ENCODE measurements at regions not wholly inside any gene's neighbourhood (a gene's known extent, or its start where the extent isn't known, plus 50 kb on each side); places are given as distances from the start of the nearest gene placed in this dataset.

GRCh38 chr6:144617191-144617590 lies 332.1 kb downstream of the UTRN start:
- no peak for TF ChIP-seq POLR2A (IDR thresholded peaks at IDR 0.05; ENCODE audit: low read length)
- no peak for TF ChIP-seq GATA1 (IDR thresholded peaks at IDR 0.05; ENCODE audit: low read depth, low read length)
